HEK293 (cell line): ENCODE measurements at regions not wholly inside any gene's neighbourhood (a gene's known extent, or its start where the extent isn't known, plus 50 kb on each side); places are given as distances from the start of the nearest gene placed in this dataset.

Experiments
- CTCF ChIA-PET: fragments of 350-600 bp; formaldehyde crosslinking; extraction: SDS; loops from one replicate; lab custom pipeline; 2021; ENCODE audit warnings: antibody characterized with exemption; lab: Yijun Ruan, JAX
- POLR2A ChIA-PET: fragments of 300-600 bp; formaldehyde crosslinking; extraction: SDS; loops from one replicate; lab custom pipeline; 2020; ENCODE audit warnings: antibody characterized with exemption, inconsistent platforms; lab: Yijun Ruan, JAX
- H3K27ac ChIP-seq: fragments of 200-500 bp; sonication (Bioruptor generic); 2 replicates; pipeline ENCODE4 v1.5.1; 2014; ENCODE audit warnings: low read depth, low read length, control low read depth, inconsistent platforms; ENCODE audit errors: extremely low read depth
- H3K36me3 ChIP-seq, 2 experiments: fragments of 200-500 bp in 1 of 2; sonication (Bioruptor generic) in 1 of 2; 1 replicate in 1 of 2; 2 replicates in 1 of 2; pipeline ENCODE4 v1.5.1; 2014 to 2017; ENCODE audit warnings: inconsistent platforms in 2 of 2, low read length in 2 of 2; ENCODE audit not compliant: control insufficient read depth in 2 of 2, insufficient read depth in 1 of 2
- H3K4me1 ChIP-seq: fragments of 200-500 bp; sonication (Bioruptor generic); 2 replicates; pipeline ENCODE4 v1.5.1; 2014; ENCODE audit warnings: mild to moderate bottlenecking, low read length, inconsistent platforms; ENCODE audit not compliant: control insufficient read depth, insufficient read depth
- H3K4me3 ChIP-seq: 2 replicates; pipeline ENCODE4 v1.5.1; 2011; ENCODE audit warnings: low read depth, mild to moderate bottlenecking, control low read depth, low read length, moderate library complexity
- H3K9me3 ChIP-seq: fragments of 200-500 bp; sonication (Bioruptor generic); 2 replicates; pipeline ENCODE4 v1.5.1; 2014; ENCODE audit warnings: low read depth, low read length, inconsistent platforms; ENCODE audit not compliant: control insufficient read depth, insufficient read depth
- KLF16 ChIP-seq: fragments of 450-650 bp; formaldehyde crosslinking; IDR thresholded peaks from 2 replicates; pipeline ENCODE4 v1.5.1; 2017; ENCODE audit warnings: missing biosample characterization, missing genetic modification characterization
- ZFP41 ChIP-seq: fragments of 450-650 bp; formaldehyde crosslinking; IDR thresholded peaks from 2 replicates; pipeline ENCODE4 v1.5.1; 2016; ENCODE audit warnings: missing biosample characterization, missing genetic modification characterization, borderline replicate concordance
- ZNF10 ChIP-seq: fragments of 450-650 bp; formaldehyde crosslinking; IDR thresholded peaks from 2 replicates; pipeline ENCODE4 v1.5.1; 2017; ENCODE audit warnings: missing biosample characterization, missing genetic modification characterization
- ZNF132 ChIP-seq: fragments of 450-650 bp; formaldehyde crosslinking; IDR thresholded peaks from 2 replicates; pipeline ENCODE4 v1.5.1; 2017; ENCODE audit warnings: missing biosample characterization, missing genetic modification characterization, borderline replicate concordance
- ZNF19 ChIP-seq: fragments of 450-650 bp; formaldehyde crosslinking; IDR thresholded peaks from 2 replicates; pipeline ENCODE4; 2016; ENCODE audit warnings: missing biosample characterization, missing genetic modification characterization, low read depth
- ZNF2 ChIP-seq: fragments of 450-650 bp; formaldehyde crosslinking; IDR thresholded peaks from 2 replicates; pipeline ENCODE4 v1.5.1; 2016; ENCODE audit warnings: missing biosample characterization, missing genetic modification characterization
- ZNF239 ChIP-seq: fragments of 450-650 bp; formaldehyde crosslinking; IDR thresholded peaks from 2 replicates; pipeline ENCODE4 v1.5.1; 2016; ENCODE audit warnings: missing biosample characterization, missing genetic modification characterization
- ZNF292 ChIP-seq: fragments of 450-650 bp; formaldehyde crosslinking; IDR thresholded peaks from 2 replicates; pipeline ENCODE4 v1.5.1; 2016; ENCODE audit warnings: low read depth, missing biosample characterization, missing genetic modification characterization, borderline replicate concordance
- ZNF302 ChIP-seq: fragments of 450-650 bp; formaldehyde crosslinking; IDR thresholded peaks from 2 replicates; pipeline ENCODE4 v1.5.1; 2016; ENCODE audit warnings: missing biosample characterization, missing genetic modification characterization, low read depth
- ZNF335 ChIP-seq: fragments of 450-650 bp; formaldehyde crosslinking; conservative IDR thresholded peaks from 2 replicates; pipeline ENCODE4 v1.5.1; 2016; ENCODE audit warnings: missing biosample characterization, missing genetic modification characterization
- ZNF341 ChIP-seq: fragments of 450-650 bp; formaldehyde crosslinking; IDR thresholded peaks from 2 replicates; pipeline ENCODE4; 2016; ENCODE audit warnings: low read depth, missing biosample characterization, missing genetic modification characterization
- ZNF350 ChIP-seq: fragments of 450-650 bp; formaldehyde crosslinking; IDR thresholded peaks from 2 replicates; pipeline ENCODE4 v1.5.0; 2017; ENCODE audit warnings: missing biosample characterization, mild to moderate bottlenecking, missing genetic modification characterization
- ZNF48 ChIP-seq: fragments of 450-650 bp; formaldehyde crosslinking; IDR thresholded peaks from 2 replicates; pipeline ENCODE4 v1.5.1; 2016; ENCODE audit warnings: missing biosample characterization, missing genetic modification characterization
- ZNF596 ChIP-seq: fragments of 450-650 bp; IDR thresholded peaks from 2 replicates; pipeline ENCODE4 v1.5.0; 2018; ENCODE audit warnings: missing biosample characterization, mild to moderate bottlenecking, missing genetic modification characterization, moderate library complexity
- ZSCAN16 ChIP-seq: fragments of 450-650 bp; formaldehyde crosslinking; IDR thresholded peaks from 2 replicates; pipeline ENCODE4 v1.5.1; 2016; ENCODE audit warnings: missing biosample characterization, missing genetic modification characterization
- TF ChIP-seq, protein P1 (sequence below): sonication (generic); formaldehyde crosslinking; IDR thresholded peaks from 2 replicates; pipeline ENCODE4 v1.8.1; 2022; ENCODE audit warnings: mild to moderate bottlenecking, moderate library complexity, missing genetic modification reagents
- TF ChIP-seq, protein P2 (sequence below): fragments of 450-650 bp; formaldehyde crosslinking; IDR thresholded peaks from 2 replicates; pipeline ENCODE4 v1.5.1; 2016; ENCODE audit warnings: missing biosample characterization, missing genetic modification characterization, borderline replicate concordance
- TF ChIP-seq, protein P3 (sequence below): fragments of 450-650 bp; formaldehyde crosslinking; IDR thresholded peaks from 2 replicates; pipeline ENCODE4 v1.5.1; 2016; ENCODE audit warnings: missing biosample characterization, missing genetic modification characterization
- TF ChIP-seq, protein P4 (sequence below): fragments of 450-650 bp; formaldehyde crosslinking; optimal IDR thresholded peaks from 2 replicates; pipeline ENCODE3; 2016; ENCODE audit warnings: missing biosample characterization, mild to moderate bottlenecking, missing genetic modification characterization
- TF ChIP-seq, protein P5 (sequence below): fragments of 450-650 bp; formaldehyde crosslinking; IDR thresholded peaks from 2 replicates; pipeline ENCODE4 v1.5.1; 2016; ENCODE audit warnings: missing biosample characterization, missing genetic modification characterization
- TF ChIP-seq, protein P6 (sequence below): fragments of 450-650 bp; formaldehyde crosslinking; IDR thresholded peaks from 2 replicates; pipeline ENCODE4 v1.5.1; 2016; ENCODE audit warnings: missing biosample characterization, missing genetic modification characterization
- TF ChIP-seq, protein P7 (sequence below): fragments of 450-650 bp; formaldehyde crosslinking; IDR thresholded peaks from 2 replicates; pipeline ENCODE4 v1.5.1; 2017; ENCODE audit warnings: missing biosample characterization, mild to moderate bottlenecking, missing genetic modification characterization, moderate library complexity

DNA sequence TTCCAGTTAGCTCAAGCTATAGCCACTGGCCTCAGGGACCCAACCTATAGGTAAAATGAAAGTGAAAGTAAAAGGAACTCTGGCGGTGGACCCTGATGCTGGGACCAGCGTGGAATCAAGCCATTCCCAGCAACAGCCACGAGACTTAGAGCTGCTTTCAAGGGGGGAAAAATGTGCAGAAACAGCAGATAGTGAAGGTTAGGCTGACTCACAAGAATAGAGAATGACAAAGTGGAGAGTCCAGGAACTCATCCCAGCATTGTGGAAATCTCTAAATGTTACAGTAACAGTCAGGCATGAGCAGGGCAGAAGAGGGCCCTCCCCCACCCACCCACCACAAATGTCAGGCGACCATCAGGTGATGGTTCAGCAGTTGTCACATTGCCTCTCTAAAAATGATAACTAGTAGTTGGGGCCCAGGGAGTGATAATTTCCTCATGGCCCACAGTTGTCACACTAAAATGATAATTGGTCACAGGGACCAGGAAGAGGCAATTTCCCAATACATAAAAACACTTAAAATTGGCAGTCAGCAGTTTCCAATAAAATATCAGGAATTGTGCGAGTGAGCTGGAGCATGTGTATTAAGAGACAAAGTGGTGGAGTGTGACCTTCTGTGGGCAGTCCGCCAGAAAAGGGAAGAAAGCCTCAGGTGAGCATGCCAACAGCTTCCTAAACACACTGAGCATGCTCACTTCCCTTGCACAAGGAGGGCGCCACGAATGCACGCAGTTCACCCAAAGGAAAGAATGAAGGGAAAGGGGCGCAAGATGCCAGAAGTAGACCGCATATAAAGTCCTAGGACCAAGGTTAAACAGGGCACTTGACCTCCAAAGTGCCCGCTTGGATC is 129.8 kb upstream of the PPP1R3A start:
- peak; percentile 82 for TF ChIP-seq ZNF10 (tag by site-specific recombination)
- TF ChIP-seq, protein P1, sequence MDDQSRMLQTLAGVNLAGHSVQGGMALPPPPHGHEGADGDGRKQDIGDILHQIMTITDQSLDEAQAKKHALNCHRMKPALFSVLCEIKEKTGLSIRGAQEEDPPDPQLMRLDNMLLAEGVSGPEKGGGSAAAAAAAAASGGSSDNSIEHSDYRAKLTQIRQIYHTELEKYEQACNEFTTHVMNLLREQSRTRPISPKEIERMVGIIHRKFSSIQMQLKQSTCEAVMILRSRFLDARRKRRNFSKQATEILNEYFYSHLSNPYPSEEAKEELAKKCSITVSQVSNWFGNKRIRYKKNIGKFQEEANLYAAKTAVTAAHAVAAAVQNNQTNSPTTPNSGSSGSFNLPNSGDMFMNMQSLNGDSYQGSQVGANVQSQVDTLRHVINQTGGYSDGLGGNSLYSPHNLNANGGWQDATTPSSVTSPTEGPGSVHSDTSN, result no peak
- TF ChIP-seq ZNF596, result no peak
- TF ChIP-seq KLF16, result no peak
- no peak for TF ChIP-seq ZNF350
- TF ChIP-seq, protein P2, sequence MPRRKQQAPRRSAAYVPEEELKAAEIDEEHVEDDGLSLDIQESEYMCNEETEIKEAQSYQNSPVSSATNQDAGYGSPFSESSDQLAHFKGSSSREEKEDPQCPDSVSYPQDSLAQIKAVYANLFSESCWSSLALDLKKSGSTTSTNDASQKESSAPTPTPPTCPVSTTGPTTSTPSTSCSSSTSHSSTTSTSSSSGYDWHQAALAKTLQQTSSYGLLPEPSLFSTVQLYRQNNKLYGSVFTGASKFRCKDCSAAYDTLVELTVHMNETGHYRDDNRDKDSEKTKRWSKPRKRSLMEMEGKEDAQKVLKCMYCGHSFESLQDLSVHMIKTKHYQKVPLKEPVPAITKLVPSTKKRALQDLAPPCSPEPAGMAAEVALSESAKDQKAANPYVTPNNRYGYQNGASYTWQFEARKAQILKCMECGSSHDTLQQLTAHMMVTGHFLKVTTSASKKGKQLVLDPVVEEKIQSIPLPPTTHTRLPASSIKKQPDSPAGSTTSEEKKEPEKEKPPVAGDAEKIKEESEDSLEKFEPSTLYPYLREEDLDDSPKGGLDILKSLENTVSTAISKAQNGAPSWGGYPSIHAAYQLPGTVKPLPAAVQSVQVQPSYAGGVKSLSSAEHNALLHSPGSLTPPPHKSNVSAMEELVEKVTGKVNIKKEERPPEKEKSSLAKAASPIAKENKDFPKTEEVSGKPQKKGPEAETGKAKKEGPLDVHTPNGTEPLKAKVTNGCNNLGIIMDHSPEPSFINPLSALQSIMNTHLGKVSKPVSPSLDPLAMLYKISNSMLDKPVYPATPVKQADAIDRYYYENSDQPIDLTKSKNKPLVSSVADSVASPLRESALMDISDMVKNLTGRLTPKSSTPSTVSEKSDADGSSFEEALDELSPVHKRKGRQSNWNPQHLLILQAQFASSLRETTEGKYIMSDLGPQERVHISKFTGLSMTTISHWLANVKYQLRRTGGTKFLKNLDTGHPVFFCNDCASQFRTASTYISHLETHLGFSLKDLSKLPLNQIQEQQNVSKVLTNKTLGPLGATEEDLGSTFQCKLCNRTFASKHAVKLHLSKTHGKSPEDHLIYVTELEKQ, result no peak
- peak; percentile 90 for TF ChIP-seq ZNF335 (tag by site-specific recombination)
- no peak for TF ChIP-seq ZSCAN16 (tag by site-specific recombination)
- TF ChIP-seq ZNF19, result no peak
- TF ChIP-seq, protein P3, sequence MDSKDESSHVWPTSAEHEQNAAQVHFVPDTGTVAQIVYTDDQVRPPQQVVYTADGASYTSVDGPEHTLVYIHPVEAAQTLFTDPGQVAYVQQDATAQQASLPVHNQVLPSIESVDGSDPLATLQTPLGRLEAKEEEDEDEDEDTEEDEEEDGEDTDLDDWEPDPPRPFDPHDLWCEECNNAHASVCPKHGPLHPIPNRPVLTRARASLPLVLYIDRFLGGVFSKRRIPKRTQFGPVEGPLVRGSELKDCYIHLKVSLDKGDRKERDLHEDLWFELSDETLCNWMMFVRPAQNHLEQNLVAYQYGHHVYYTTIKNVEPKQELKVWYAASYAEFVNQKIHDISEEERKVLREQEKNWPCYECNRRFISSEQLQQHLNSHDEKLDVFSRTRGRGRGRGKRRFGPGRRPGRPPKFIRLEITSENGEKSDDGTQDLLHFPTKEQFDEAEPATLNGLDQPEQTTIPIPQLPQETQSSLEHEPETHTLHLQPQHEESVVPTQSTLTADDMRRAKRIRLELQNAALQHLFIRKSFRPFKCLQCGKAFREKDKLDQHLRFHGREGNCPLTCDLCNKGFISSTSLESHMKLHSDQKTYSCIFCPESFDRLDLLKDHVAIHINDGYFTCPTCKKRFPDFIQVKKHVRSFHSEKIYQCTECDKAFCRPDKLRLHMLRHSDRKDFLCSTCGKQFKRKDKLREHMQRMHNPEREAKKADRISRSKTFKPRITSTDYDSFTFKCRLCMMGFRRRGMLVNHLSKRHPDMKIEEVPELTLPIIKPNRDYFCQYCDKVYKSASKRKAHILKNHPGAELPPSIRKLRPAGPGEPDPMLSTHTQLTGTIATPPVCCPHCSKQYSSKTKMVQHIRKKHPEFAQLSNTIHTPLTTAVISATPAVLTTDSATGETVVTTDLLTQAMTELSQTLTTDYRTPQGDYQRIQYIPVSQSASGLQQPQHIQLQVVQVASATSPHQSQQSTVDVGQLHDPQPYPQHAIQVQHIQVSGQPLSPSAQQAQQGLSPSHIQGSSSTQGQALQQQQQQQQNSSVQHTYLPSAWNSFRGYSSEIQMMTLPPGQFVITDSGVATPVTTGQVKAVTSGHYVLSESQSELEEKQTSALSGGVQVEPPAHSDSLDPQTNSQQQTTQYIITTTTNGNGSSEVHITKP (tag by site-specific recombination), result peak; percentile 67
- TF ChIP-seq ZFP41 (tag by site-specific recombination), result no peak
- H3K27ac ChIP-seq, result no peak overlapping the region
- POLR2A ChIA-PET, result no interaction called here
- H3K4me1 ChIP-seq, result no peaks in the 10 kb centered on the region
- H3K4me3 ChIP-seq, result no peak overlapping the region
- H3K36me3 ChIP-seq, result no peaks in the 10 kb centered on the region
- H3K9me3 ChIP-seq, result no peaks in the 10 kb centered on the region
- CTCF ChIA-PET, result no interaction called here

DNA sequence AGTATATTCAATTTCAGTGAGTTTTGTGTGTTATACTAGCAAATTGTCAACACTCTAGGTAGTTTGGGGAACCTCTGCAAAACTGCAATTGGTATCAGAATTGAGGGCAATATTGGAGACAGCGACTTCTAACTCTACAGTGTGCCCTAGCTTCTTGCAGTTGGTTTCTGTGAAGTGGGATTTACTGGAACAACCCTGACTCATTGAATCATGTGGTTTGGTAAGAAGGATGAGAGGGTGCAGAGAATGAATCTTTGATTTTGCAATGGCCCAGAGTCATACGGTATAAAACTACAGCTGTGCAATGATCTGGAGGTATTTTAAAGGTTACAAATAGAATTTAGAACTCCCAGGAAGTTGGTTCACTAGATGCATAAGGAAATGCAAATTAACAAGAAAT is 129.1 kb upstream of the PPP1R3A start:
- Histone ChIP-seq H3K4me3 (no peak overlapping the region), H3K9me3 (no peaks in the 10 kb centered on the region), H3K27ac (no peak overlapping the region), H3K4me1 (no peaks in the 10 kb centered on the region), H3K36me3 (no peaks in the 10 kb centered on the region)
- POLR2A ChIA-PET, result no interaction called here
- CTCF ChIA-PET, result no interaction called here
- TF ChIP-seq ZNF292 (tag by site-specific recombination) (no peak), ZNF48 (tag by site-specific recombination) (no peak), ZNF132 (tag by site-specific recombination) (no peak), ZNF239 (tag by site-specific recombination) (no peak), ZNF302 (tag by site-specific recombination) (no peak), ZNF341 (tag by site-specific recombination) (no peak), ZNF2 (tag by site-specific recombination) (no peak)
- TF ChIP-seq, protein P4, sequence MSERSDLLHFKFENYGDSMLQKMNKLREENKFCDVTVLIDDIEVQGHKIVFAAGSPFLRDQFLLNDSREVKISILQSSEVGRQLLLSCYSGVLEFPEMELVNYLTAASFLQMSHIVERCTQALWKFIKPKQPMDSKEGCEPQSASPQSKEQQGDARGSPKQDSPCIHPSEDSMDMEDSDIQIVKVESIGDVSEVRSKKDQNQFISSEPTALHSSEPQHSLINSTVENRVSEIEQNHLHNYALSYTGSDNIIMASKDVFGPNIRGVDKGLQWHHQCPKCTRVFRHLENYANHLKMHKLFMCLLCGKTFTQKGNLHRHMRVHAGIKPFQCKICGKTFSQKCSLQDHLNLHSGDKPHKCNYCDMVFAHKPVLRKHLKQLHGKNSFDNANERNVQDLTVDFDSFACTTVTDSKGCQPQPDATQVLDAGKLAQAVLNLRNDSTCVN (tag by site-specific recombination), result no peak
- TF ChIP-seq, protein P5, sequence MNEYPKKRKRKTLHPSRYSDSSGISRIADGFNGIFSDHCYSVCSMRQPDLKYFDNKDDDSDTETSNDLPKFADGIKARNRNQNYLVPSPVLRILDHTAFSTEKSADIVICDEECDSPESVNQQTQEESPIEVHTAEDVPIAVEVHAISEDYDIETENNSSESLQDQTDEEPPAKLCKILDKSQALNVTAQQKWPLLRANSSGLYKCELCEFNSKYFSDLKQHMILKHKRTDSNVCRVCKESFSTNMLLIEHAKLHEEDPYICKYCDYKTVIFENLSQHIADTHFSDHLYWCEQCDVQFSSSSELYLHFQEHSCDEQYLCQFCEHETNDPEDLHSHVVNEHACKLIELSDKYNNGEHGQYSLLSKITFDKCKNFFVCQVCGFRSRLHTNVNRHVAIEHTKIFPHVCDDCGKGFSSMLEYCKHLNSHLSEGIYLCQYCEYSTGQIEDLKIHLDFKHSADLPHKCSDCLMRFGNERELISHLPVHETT (tag by site-specific recombination), result no peak
- TF ChIP-seq, protein P6, sequence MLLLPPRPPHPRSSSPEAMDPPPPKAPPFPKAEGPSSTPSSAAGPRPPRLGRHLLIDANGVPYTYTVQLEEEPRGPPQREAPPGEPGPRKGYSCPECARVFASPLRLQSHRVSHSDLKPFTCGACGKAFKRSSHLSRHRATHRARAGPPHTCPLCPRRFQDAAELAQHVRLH (tag by site-specific recombination), result no peak
- TF ChIP-seq, protein P7, sequence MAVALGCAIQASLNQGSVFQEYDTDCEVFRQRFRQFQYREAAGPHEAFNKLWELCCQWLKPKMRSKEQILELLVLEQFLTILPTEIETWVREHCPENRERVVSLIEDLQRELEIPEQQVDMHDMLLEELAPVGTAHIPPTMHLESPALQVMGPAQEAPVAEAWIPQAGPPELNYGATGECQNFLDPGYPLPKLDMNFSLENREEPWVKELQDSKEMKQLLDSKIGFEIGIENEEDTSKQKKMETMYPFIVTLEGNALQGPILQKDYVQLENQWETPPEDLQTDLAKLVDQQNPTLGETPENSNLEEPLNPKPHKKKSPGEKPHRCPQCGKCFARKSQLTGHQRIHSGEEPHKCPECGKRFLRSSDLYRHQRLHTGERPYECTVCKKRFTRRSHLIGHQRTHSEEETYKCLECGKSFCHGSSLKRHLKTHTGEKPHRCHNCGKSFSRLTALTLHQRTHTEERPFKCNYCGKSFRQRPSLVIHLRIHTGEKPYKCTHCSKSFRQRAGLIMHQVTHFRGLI (tag by site-specific recombination), result no peak
